GM21528 (cell line): ENCODE measurements at regions not wholly inside any gene's neighbourhood (a gene's known extent, or its start where the extent isn't known, plus 50 kb on each side); places are given as distances from the start of the nearest gene placed in this dataset.

Experiments
- ATAC-seq: cut with Tn5 transposase; IDR thresholded peaks from one replicate; pipeline ENCODE4 v1.9.1; 2021; ENCODE audit warnings: mild to moderate bottlenecking, moderate library complexity; ENCODE audit not compliant: unreplicated experiment, low FRiP score

- ATAC-seq: no peak
Measured at GRCh38 chrX:15930585-15930984, 76.0 kb upstream of the AP1S2 start.

GRCh38 chrX:15929194-15929593 is 74.6 kb upstream of the AP1S2 start:
- ATAC-seq: no peak

DNA sequence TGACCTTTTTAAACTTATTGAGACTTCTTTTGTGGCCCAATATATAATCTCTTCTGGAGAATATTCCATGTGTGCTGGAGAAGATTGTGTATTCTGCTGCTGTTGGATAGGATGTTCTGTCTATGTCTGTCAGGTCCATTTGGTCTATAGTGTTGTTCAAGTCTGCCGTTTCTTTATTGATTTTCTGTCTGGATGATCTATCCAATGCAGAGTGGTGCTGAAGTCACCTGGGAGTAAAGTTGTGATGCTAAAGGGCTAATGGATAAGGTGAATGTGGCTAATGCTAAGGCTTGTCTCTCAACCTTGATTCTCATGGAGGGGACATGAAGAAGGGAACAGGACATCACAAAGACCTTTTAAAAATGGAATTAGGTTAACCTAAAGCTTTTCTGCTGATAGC is 72.0 kb upstream of the AP1S2 start:
- no peak for ATAC-seq

DNA sequence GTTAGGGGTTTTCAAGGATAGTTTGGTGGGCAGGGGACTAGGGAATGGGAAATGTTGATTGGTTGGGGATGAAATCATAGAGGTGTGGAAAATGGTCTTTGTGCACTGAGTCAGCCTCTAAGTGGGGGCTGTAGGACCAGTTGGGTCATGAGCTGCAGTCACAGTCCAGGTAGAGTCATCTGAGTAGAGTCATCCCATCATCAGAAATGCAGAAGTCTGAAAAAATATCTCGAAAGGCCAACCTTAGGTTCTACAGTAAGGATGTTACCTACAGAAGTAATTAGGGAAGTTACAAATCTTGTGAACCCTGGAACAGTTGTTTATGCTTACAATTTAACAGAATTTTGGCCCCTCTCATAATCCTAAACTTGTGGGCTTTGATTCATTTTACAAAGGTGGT is 63.4 kb upstream of the AP1S2 start:
- no peak for ATAC-seq

GRCh38 chrX:15916704-15917084 is 62.1 kb upstream of the AP1S2 start:
- ATAC-seq: no peak

DNA sequence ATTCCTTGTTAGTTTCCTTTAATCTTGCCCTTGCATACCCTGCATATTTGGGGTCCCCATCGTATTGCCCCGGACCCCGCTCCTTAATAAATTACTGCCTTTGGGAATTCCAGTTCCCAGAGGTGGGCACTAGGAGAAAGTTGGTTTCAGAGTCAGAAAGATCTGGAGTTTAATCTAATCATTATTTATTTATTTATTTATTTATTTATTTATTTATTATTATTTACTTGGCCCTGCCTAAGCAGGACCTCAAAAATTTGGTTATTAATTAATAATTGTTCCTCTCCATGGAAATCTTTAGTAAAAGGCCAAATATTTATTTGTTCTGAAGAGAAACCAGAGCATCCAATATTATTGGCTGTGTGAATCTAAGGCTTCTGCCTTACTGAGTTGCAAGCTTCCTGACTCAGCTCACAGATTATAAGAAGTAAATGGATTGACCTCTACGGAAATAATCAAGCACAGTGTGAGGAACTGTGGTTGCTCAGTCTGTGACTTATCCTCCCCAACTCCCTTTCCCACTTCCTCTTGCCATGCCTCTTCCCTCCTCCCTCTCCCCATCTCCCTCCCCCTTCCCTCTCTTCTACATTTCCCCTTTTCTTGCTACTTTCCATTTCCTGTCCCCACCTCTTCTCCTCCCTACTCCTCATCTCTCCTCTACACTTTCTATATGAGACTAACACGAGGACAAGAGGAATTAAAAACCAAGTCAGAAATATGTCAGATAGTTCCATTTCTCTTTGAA is 61.5 kb upstream of the AP1S2 start:
- no peak for ATAC-seq

GRCh38 chrX:15914486-15914885 is 59.9 kb upstream of the AP1S2 start:
- no peak for ATAC-seq

DNA sequence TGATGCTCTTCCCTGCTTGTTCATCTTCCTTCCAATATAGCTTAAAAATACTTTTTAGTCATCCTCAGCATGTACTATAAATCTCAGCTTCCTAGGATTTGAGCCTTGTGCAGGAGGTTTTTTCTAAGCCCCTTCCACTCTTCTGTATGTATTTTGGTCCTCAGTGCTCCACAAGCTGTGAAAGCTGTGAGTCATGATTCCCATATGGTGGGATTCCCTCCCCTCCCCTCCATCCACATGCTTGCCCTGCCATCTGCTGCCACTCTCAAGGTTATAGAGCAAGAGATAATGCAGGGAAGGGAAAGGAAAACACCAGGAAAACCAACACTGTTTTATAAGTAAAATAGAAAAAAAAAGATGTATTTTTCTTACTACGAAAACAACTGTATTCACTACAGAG is 58.5 kb upstream of the AP1S2 start:
- no peak for ATAC-seq

DNA sequence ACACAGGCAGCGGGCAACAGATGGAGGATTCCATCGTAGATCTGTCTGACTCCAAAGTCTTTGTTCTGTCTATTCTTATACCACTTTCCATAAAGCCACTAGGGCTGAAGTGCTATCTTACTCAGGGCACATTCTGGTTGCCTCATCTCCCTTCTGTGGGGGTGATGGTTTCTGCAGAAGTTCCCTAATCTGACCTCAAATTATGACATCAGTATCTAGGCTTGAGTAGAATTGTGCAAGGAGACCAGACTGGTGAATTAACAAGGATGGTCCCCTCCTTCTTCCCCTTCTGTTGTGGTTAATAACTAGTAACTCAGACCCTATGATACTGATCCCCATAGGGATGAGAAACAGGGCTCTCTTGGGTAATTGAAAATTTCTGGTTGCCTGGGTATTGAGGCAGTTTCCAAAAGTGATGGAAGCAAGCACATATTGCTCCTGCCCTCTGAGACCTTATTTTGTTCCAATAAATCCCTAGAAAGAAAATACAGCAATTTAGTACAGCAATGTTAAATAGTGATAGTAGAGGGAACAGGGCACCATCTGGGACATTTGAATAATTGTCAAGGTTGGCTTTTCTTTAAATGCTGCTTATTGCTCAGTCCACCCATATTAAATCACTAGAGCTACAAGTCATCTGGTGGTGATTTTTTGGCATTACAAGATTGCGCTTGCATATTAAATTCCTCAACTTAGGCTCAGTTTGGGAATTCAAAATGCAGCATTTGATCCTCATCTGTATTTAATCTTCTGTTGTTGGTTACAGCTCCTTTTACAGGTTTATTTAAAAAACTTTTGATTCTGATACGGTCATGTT is 57.3 kb upstream of the AP1S2 start:
- no peak for ATAC-seq

- ATAC-seq: no peak
Measured at GRCh38 chrX:15909605-15910004, 55.0 kb upstream of the AP1S2 start.

- ATAC-seq: no peak
Measured at GRCh38 chrX:15908603-15909290, 54.1 kb upstream of the AP1S2 start.

- no peak for ATAC-seq
Measured at GRCh38 chrX:15906041-15906943, 51.7 kb upstream of the AP1S2 start.
